ENCODE measurements at regions not wholly inside any gene's neighbourhood (a gene's known extent, or its start where the extent isn't known, plus 50 kb on each side); places are given as distances from the start of the nearest gene placed in this dataset.

- no peak for TF ChIP-seq RREB1 (CRISPR knock-in tag; IDR thresholded peaks at IDR 0.05)
- TF ChIP-seq ZNF134 (CRISPR knock-in tag; conservative IDR thresholded peaks at IDR 0.05), result no peak
- no peak for TF ChIP-seq MLX (CRISPR knock-in tag; conservative IDR thresholded peaks at IDR 0.05)
- no peak for TF ChIP-seq ZNF830 (CRISPR knock-in tag; IDR thresholded peaks at IDR 0.05)
- no peak for TF ChIP-seq GTF2F1 (IDR thresholded peaks at IDR 0.05; ENCODE audit: low read depth, low read length)
- TF ChIP-seq U2AF2 (optimal IDR thresholded peaks at IDR 0.05; ENCODE audit: low read depth, low read length), result no peak
- TF ChIP-seq SNIP1 (IDR thresholded peaks at IDR 0.05; ENCODE audit: low read depth), result no peak
- TF ChIP-seq BRCA1 (IDR thresholded peaks at IDR 0.05), result no peak
- TF ChIP-seq BRCA1 (CRISPR knock-in tag; IDR thresholded peaks at IDR 0.05), result no peak
- no peak for TF ChIP-seq CREB3 (tag; conservative IDR thresholded peaks at IDR 0.05; ENCODE audit: low read depth)
- no peak for TF ChIP-seq EWSR1 (IDR thresholded peaks at IDR 0.05; ENCODE audit: borderline replicate concordance, low read depth, partially characterized antibody)
- peak; percentile 54; the same call in 1 of the 2 replicates for TF ChIP-seq VEZF1 (CRISPR knock-in tag; IDR thresholded peaks at IDR 0.05)
- TF ChIP-seq ZNF311 (CRISPR knock-in tag; IDR thresholded peaks at IDR 0.05), result no peak
- no peak for TF ChIP-seq SMARCE1 (IDR thresholded peaks at IDR 0.05)
- TF ChIP-seq FOXA3 (CRISPR knock-in tag; conservative IDR thresholded peaks at IDR 0.05 in 1 of 2, IDR thresholded peaks at IDR 0.05 in 1 of 2), result no peak
- no peak for TF ChIP-seq XRCC5 (IDR thresholded peaks at IDR 0.05; ENCODE audit: low read depth, low read length)
- no peak for TF ChIP-seq MYBL2 (IDR thresholded peaks at IDR 0.05; ENCODE audit: low read depth)
- no peak for TF ChIP-seq MYBL2 (CRISPR knock-in tag; IDR thresholded peaks at IDR 0.05; ENCODE audit: borderline replicate concordance)
- no peak for TF ChIP-seq TGIF2 (CRISPR knock-in tag; IDR thresholded peaks at IDR 0.05)
- 0 out of 2 replicates have a peak, but pooled peaks have one; percentile 47 for TF ChIP-seq ZNF12 (CRISPR knock-in tag; IDR thresholded peaks at IDR 0.05)
Observed at GRCh38 chr5:173808079-173808808, 79.9 kb upstream of the CPEB4 start (continued).

Data from K562 (cell line).